GM13976 (cell line): ENCODE measurements at regions not wholly inside any gene's neighbourhood (a gene's known extent, or its start where the extent isn't known, plus 50 kb on each side); places are given as distances from the start of the nearest gene placed in this dataset.
"Not testable (repeated sequence)": the region's sequence is repeated elsewhere in the genome, so short reads cannot be mapped to it uniquely, and the experiment has no call there.

Experiments used
- DNase-seq: peaks from one replicate; pipeline ENCODE4 v3.0.0; 2012; ENCODE audit warnings: low spot score
- in situ Hi-C: fragments of 300-500 bp; cut with MboI; formaldehyde crosslinking; loops from one replicate; pipeline ENCODE4 v1.12.0; 2022; ENCODE audit warnings: low sequenced_read_pairs, mixed read lengths, inconsistent platforms; ENCODE audit not compliant: unreplicated experiment
- TF ChIP-seq, protein P1 (sequence below): IDR thresholded peaks from 2 replicates; pipeline ENCODE4 v1.5.1; 2012; ENCODE audit warnings: borderline replicate concordance, mild to moderate bottlenecking; ENCODE audit not compliant: insufficient read depth; ENCODE audit errors: extremely low read depth, missing control alignments, control extremely low read depth

GRCh38 chr2:122564843-122565242 is 809.4 kb downstream of the TSN start:
- in situ Hi-C loops = no loop called here
- TF ChIP-seq, protein P1, sequence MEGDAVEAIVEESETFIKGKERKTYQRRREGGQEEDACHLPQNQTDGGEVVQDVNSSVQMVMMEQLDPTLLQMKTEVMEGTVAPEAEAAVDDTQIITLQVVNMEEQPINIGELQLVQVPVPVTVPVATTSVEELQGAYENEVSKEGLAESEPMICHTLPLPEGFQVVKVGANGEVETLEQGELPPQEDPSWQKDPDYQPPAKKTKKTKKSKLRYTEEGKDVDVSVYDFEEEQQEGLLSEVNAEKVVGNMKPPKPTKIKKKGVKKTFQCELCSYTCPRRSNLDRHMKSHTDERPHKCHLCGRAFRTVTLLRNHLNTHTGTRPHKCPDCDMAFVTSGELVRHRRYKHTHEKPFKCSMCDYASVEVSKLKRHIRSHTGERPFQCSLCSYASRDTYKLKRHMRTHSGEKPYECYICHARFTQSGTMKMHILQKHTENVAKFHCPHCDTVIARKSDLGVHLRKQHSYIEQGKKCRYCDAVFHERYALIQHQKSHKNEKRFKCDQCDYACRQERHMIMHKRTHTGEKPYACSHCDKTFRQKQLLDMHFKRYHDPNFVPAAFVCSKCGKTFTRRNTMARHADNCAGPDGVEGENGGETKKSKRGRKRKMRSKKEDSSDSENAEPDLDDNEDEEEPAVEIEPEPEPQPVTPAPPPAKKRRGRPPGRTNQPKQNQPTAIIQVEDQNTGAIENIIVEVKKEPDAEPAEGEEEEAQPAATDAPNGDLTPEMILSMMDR = no peak
- no peak for DNase-seq

GRCh38 chr2:122565364-122565763 is 809.9 kb downstream of the TSN start:
- in situ Hi-C loops = no loop called here
- TF ChIP-seq, protein P1 = no peak
- DNase-seq = no peak

- in situ Hi-C loops = no loop called here
- no peak for DNase-seq
Measured at GRCh38 chr2:122570641-122571040, 815.2 kb downstream of the TSN start.

DNA sequence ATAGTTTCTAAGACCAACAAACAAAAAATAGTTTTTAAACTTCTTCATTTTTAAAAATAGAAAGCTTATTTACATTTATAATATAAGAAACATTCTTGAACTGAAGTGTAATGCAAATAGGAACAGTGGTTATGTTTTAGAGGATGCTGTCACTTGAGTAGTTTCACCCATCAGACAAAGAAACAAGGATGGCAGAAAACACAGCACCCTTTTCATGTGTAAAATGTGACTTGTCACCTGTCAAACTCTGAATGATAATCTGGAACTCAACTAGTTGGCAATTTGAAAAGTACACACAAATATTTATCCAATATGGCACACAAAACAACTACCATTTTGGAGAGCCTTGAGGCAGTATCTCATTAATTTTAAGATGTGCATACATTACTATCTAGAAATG is 816.0 kb downstream of the TSN start:
- in situ Hi-C loops, DNase-seq: not testable (repeated sequence)

More at GRCh38 chr2:122570641-122571040, 815.2 kb downstream of the TSN start:
- TF ChIP-seq, protein P1 = no peak

- TF ChIP-seq, protein P1 = no peak
- no peak for DNase-seq
- in situ Hi-C loops = no loop called here
Measured at GRCh38 chr2:122575076-122575475, 819.6 kb downstream of the TSN start.

GRCh38 chr2:122583159-122583917 is 827.9 kb downstream of the TSN start:
- in situ Hi-C loops = no loop called here
- TF ChIP-seq, protein P1 = no peak
- no peak for DNase-seq

DNA sequence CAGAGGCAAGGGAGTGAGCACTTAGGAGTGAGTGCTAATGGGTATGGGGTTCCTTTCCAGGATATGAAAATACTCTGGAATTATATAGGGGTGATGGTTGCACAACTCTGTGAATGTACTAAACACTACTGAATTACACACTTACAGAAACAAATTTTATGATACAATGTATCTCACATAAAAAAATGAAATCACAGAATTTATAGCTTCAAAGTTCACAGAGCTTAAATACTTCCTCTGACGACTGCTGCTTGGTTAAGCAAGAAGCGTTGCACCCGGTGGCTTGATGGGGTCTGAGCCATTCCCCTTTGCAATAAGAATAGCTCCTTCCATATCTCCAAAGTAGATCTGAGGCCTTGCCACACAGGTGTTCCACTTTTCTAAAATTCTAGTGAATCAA is 835.1 kb downstream of the TSN start:
- TF ChIP-seq, protein P1 = no peak
- in situ Hi-C loops = no loop called here
- DNase-seq = no peak
